GM12878 (cell line): ENCODE measurements at regions not wholly inside any gene's neighbourhood (a gene's known extent, or its start where the extent isn't known, plus 50 kb on each side); places are given as distances from the start of the nearest gene placed in this dataset.

ENCODE experiments used
- ATAC-seq: fragments of 200-7000 bp; cut with Tn5 transposase; 3 replicates; pipeline ENCODE4 v1.9.1; 2020; ENCODE audit warnings: mild to moderate bottlenecking, moderate library complexity
- BruUV-seq: library from RNA; stranded (reverse); fragments of 400-500 nt; replicated peaks from 2 replicates; lab custom pipeline; 2021; lab: Mats Ljungman, UMichigan
- CTCF ChIA-PET: fragments of 300-600 bp; sonication (Branson Sonifier 250); formaldehyde crosslinking; extraction: SDS; loops from one replicate; lab custom pipeline; 2021; ENCODE audit warnings: inconsistent platforms; lab: Yijun Ruan, JAX
- POLR2A ChIA-PET: fragments of 350-600 bp; formaldehyde crosslinking; extraction: SDS; loops from one replicate; lab custom pipeline; 2021; ENCODE audit warnings: inconsistent platforms; lab: Charles Lee
- RAD21 ChIA-PET: fragments of 300-600 bp; sonication (Branson Sonifier 250); formaldehyde crosslinking; loops from one replicate; lab custom pipeline; 2023; ENCODE audit warnings: antibody characterized with exemption; ENCODE audit not compliant: unreplicated experiment; lab: Charles Lee
- SMC1A ChIA-PET: fragments of 300-600 bp; sonication (Branson Sonifier 250); formaldehyde crosslinking; loops from one replicate; lab custom pipeline; 2023; ENCODE audit not compliant: unreplicated experiment, uncharacterized antibody; lab: Charles Lee
- DNase-seq: peaks from one replicate; pipeline ENCODE4 v3.0.0-alpha.2; 2011; ENCODE audit warnings: low read depth, low spot score
- FAIRE-seq: peaks from 3 replicates; lab custom pipeline; 2011; peaks lifted over from hg19 to GRCh38; lab: Jason Lieb, UNC
- H2AFZ ChIP-seq: 2 replicates; pipeline ENCODE4 v1.6.0; 2011; ENCODE audit warnings: low read depth, low read length, control low read depth; ENCODE audit not compliant: control insufficient read depth
- H3K27ac ChIP-seq: 2 replicates; pipeline ENCODE4 v1.5.1; 2011; ENCODE audit warnings: control low read depth; ENCODE audit not compliant: control insufficient read depth, insufficient read depth
- H3K27me3 ChIP-seq, 2 experiments: replicated peaks in 1 of 2; 2 replicates each; pipeline versions ENCODE4 v1.6.0 to v1.6.1; 2011; ENCODE audit warnings: low read length in 1 of 2; ENCODE audit not compliant: control insufficient read depth in 2 of 2, insufficient read depth in 2 of 2
- H3K36me3 ChIP-seq, 2 experiments: 2 replicates each; pipeline ENCODE4 v1.5.1; 2011; ENCODE audit warnings: low read length in 1 of 2; ENCODE audit not compliant: control insufficient read depth in 2 of 2, insufficient read depth in 2 of 2
- H3K4me1 ChIP-seq: 2 replicates; pipeline ENCODE4 v1.6.1; 2011; ENCODE audit warnings: mild to moderate bottlenecking, low read length, moderate library complexity, mixed read lengths; ENCODE audit not compliant: control insufficient read depth, insufficient read depth
- H3K4me2 ChIP-seq: 2 replicates; pipeline ENCODE4 v1.6.0; 2011; ENCODE audit warnings: control low read depth; ENCODE audit not compliant: control insufficient read depth, insufficient read depth
- H3K4me3 ChIP-seq: fragments of 200-600 bp; sonication (generic); 2 replicates; pipeline ENCODE4 v1.5.1; 2016
- H3K79me2 ChIP-seq: 2 replicates; pipeline ENCODE4 v1.6.0; 2011; ENCODE audit warnings: low read length; ENCODE audit not compliant: control insufficient read depth, insufficient read depth
- H3K9ac ChIP-seq: 2 replicates; pipeline ENCODE4 v1.8.0; 2011; ENCODE audit warnings: low read length, control low read depth, mixed read lengths; ENCODE audit not compliant: control insufficient read depth, insufficient read depth
- H3K9me3 ChIP-seq: replicated peaks from 3 replicates; pipeline ENCODE4 v1.5.1; 2011; ENCODE audit warnings: mild to moderate bottlenecking, low read length; ENCODE audit not compliant: control insufficient read depth, insufficient read depth
- H4K20me1 ChIP-seq: 2 replicates; pipeline ENCODE4 v1.6.0; 2011; ENCODE audit not compliant: control insufficient read depth, insufficient read depth
- ATF3 ChIP-seq: IDR thresholded peaks from 2 replicates; pipeline ENCODE4 v1.6.1; 2011; ENCODE audit warnings: low read depth, mild to moderate bottlenecking, low read length, moderate library complexity, borderline replicate concordance; ENCODE audit errors: extremely low read depth
- BACH1 ChIP-seq: fragments of 450-650 bp; IDR thresholded peaks from 2 replicates; pipeline ENCODE4 v1.6.1; 2017; ENCODE audit warnings: mild to moderate bottlenecking, borderline replicate concordance
- BCL3 ChIP-seq: IDR thresholded peaks from 2 replicates; pipeline ENCODE4 v1.6.1; 2011; ENCODE audit warnings: borderline replicate concordance, low read depth, mild to moderate bottlenecking, moderate library complexity, low read length; ENCODE audit not compliant: insufficient read depth, poor library complexity, severe bottlenecking
- BHLHE40 ChIP-seq, 2 experiments: fragments of 450-650 bp in 1 of 2; IDR thresholded peaks; 2 replicates each; pipeline ENCODE4 v1.6.1; 2011 to 2017; ENCODE audit warnings: low read depth in 2 of 2, borderline replicate concordance in 1 of 2, improper control_type of control experiment in 1 of 2, low read length in 1 of 2, mild to moderate bottlenecking in 1 of 2
- BRCA1 ChIP-seq: IDR thresholded peaks from 2 replicates; pipeline ENCODE4 v1.6.1; 2011; ENCODE audit warnings: low read depth, low read length, improper control_type of control experiment
- CHD2 ChIP-seq: IDR thresholded peaks from 2 replicates; pipeline ENCODE4 v1.6.1; 2011; ENCODE audit warnings: low read depth, low read length, improper control_type of control experiment, borderline replicate concordance
- EZH2 ChIP-seq: IDR thresholded peaks from 2 replicates; pipeline ENCODE4 v1.6.1; 2012; ENCODE audit warnings: low read depth, mild to moderate bottlenecking, control low read depth, inconsistent platforms, low read length, borderline replicate concordance; ENCODE audit not compliant: control insufficient read depth
- HDAC2 ChIP-seq: fragments of 200-600 bp; sonication (generic); IDR thresholded peaks from 2 replicates; pipeline ENCODE4 v1.6.1; 2017
- HDGF ChIP-seq: fragments of 450-650 bp; IDR thresholded peaks from 2 replicates; pipeline ENCODE4 v1.6.1; 2016; ENCODE audit warnings: antibody characterized with exemption
- JUNB ChIP-seq: IDR thresholded peaks from 2 replicates; pipeline ENCODE4 v1.6.1; 2016; ENCODE audit warnings: antibody characterized with exemption, mild to moderate bottlenecking
- MXI1 ChIP-seq: fragments of 150-350 bp; IDR thresholded peaks from 2 replicates; pipeline ENCODE4 v1.6.1; 2011; ENCODE audit warnings: low read depth, mild to moderate bottlenecking, inconsistent platforms, low read length, improper control_type of control experiment
- MYB ChIP-seq: fragments of 150-350 bp; IDR thresholded peaks from 2 replicates; pipeline ENCODE4 v1.6.1; 2014; ENCODE audit warnings: mild to moderate bottlenecking, low read depth, low read length, borderline replicate concordance
- NFIC ChIP-seq: IDR thresholded peaks from 2 replicates; pipeline ENCODE4 v1.6.1; 2012; ENCODE audit warnings: low read depth, mild to moderate bottlenecking, inconsistent platforms, low read length, moderate library complexity
- NFXL1 ChIP-seq: fragments of 450-650 bp; IDR thresholded peaks from 2 replicates; pipeline ENCODE4 v1.6.1; 2017; ENCODE audit warnings: antibody characterized with exemption, mild to moderate bottlenecking, borderline replicate concordance
- RUNX3 ChIP-seq: IDR thresholded peaks from 2 replicates; pipeline ENCODE4 v1.6.1; 2012; ENCODE audit warnings: low read length, inconsistent platforms
- SUPT20H ChIP-seq: IDR thresholded peaks from 2 replicates; pipeline ENCODE4 v1.6.1; 2011; ENCODE audit warnings: low read depth, mild to moderate bottlenecking, low read length, moderate library complexity, borderline replicate concordance; ENCODE audit not compliant: control insufficient read depth
- TARDBP ChIP-seq: IDR thresholded peaks from 2 replicates; pipeline ENCODE4 v1.6.1; 2016; ENCODE audit warnings: borderline replicate concordance
- ZNF217 ChIP-seq: fragments of 450-650 bp; IDR thresholded peaks from 2 replicates; pipeline ENCODE4 v1.6.1; 2017; ENCODE audit warnings: antibody characterized with exemption, mild to moderate bottlenecking
- ZNF274 ChIP-seq: IDR thresholded peaks from one replicate; pipeline ENCODE4 v1.8.0; 2011; ENCODE audit not compliant: insufficient read length, insufficient read depth
- ZNF622 ChIP-seq: fragments of 450-650 bp; IDR thresholded peaks from 2 replicates; pipeline ENCODE4 v1.6.1; 2017; ENCODE audit warnings: mild to moderate bottlenecking, inconsistent platforms
- ZZZ3 ChIP-seq: IDR thresholded peaks from 2 replicates; pipeline ENCODE4 v1.6.1; 2011; ENCODE audit warnings: low read depth; ENCODE audit not compliant: control insufficient read depth, insufficient read length
- WGBS: methylation state at CpG from one replicate; pipeline ENCODE4 v1.1.6; 2016; ENCODE audit warnings: low lambda C conversion rate; ENCODE audit not compliant: insufficient replicate concordance, insufficient coverage; ENCODE audit errors: missing lambda C conversion rate; 5-methylcytosine and 5-hydroxymethylcytosine counted together
- in situ Hi-C: fragments of 300-500 bp; cut with MboI; formaldehyde crosslinking; loops from 9 replicates; pipeline ENCODE4 v1.14.3; 2018; ENCODE audit warnings: mixed read lengths
- intact Hi-C: fragments of 100-400 bp; cut with micrococcal nuclease; formaldehyde crosslinking; loops from one replicate; pipeline ENCODE4 v1.14.2; 2022; ENCODE audit not compliant: unreplicated experiment
- TF ChIP-seq, protein P1 (sequence below): fragments of 450-650 bp; formaldehyde crosslinking; IDR thresholded peaks from 2 replicates; pipeline ENCODE4 v1.5.0; 2022; ENCODE audit warnings: mild to moderate bottlenecking, missing genetic modification characterization

DNA sequence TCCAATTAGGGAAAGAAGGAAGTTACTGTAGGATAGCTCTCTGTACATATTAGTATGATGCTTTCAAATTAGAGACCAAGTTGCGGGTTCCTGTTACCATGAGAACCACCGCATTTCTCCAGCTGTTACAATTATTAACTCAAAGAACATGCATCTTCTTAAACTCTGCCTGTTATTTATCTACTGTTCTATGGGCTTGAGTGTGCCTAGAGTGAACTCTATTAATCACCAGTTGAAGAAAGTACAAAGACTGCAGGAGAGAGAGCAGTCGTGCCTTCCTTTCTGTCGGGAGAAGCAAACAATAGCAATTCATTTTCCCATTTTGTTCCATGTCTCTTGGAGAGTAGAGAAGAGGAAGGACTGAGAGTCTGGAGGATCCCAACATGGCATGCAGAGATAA, 1071.2 kb downstream of the TYW1 start (continued):
- TF ChIP-seq, protein P1, sequence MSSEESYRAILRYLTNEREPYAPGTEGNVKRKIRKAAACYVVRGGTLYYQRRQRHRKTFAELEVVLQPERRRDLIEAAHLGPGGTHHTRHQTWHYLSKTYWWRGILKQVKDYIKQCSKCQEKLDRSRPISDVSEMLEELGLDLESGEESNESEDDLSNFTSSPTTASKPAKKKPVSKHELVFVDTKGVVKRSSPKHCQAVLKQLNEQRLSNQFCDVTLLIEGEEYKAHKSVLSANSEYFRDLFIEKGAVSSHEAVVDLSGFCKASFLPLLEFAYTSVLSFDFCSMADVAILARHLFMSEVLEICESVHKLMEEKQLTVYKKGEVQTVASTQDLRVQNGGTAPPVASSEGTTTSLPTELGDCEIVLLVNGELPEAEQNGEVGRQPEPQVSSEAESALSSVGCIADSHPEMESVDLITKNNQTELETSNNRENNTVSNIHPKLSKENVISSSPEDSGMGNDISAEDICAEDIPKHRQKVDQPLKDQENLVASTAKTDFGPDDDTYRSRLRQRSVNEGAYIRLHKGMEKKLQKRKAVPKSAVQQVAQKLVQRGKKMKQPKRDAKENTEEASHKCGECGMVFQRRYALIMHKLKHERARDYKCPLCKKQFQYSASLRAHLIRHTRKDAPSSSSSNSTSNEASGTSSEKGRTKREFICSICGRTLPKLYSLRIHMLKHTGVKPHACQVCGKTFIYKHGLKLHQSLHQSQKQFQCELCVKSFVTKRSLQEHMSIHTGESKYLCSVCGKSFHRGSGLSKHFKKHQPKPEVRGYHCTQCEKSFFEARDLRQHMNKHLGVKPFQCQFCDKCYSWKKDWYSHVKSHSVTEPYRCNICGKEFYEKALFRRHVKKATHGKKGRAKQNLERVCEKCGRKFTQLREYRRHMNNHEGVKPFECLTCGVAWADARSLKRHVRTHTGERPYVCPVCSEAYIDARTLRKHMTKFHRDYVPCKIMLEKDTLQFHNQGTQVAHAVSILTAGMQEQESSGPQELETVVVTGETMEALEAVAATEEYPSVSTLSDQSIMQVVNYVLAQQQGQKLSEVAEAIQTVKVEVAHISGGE (CRISPR knock-in tag): no peak
- no peak for TF ChIP-seq EZH2
- no peak for TF ChIP-seq BHLHE40 (IDR thresholded peaks at IDR 0.05; ENCODE audit: borderline replicate concordance in 1 of 2, low read depth in 2 of 2, low read length in 1 of 2)
- TF ChIP-seq JUNB: no peak
- no peak for TF ChIP-seq BRCA1
- no peak for TF ChIP-seq RUNX3
- no peak for TF ChIP-seq HDGF
- no peak for TF ChIP-seq BCL3
- TF ChIP-seq CHD2: no peak
- TF ChIP-seq, all 136 proteins: peak for 0

GRCh38 chr7:68070992-68071391, 1074.4 kb downstream of the TYW1 start:
- Histone ChIP-seq H3K27ac (no peak overlapping the region), H3K27me3 (no peaks in the 10 kb centered on the region), H3K79me2 (no peaks in the 10 kb centered on the region), H3K36me3 (no peaks in the 10 kb centered on the region), H3K9ac (no peak overlapping the region), H4K20me1 (no peaks in the 10 kb centered on the region), H3K4me1 (no peaks in the 10 kb centered on the region), H3K9me3 (no peaks in the 10 kb centered on the region; the same call in 2 of the 3 replicates), H3K4me3 (no peak overlapping the region), H2AFZ (no peak overlapping the region), H3K4me2 (no peak overlapping the region)
- POLR2A ChIA-PET: no interaction called here
- CTCF ChIA-PET: no interaction called here
- in situ Hi-C loops (no loop called here), intact Hi-C loops (no loop called here)
- BruUV-seq: no TSS peak
- SMC1A ChIA-PET: no interaction called here
- no peak for DNase-seq
- RAD21 ChIA-PET: no interaction called here
- WGBS: 24% methylated on average over 5 of the region's 5 CpGs
- ATAC-seq: no peak
- no peak for FAIRE-seq
- TF ChIP-seq BACH1 (no peak), SUPT20H (no peak), ZNF274 (no peak), MXI1 (no peak), ZZZ3 (no peak), NFXL1 (no peak), NFIC (no peak), ATF3 (no peak), MYB (no peak), ZNF622 (no peak), HDAC2 (no peak), ZNF217 (no peak), TARDBP (no peak)
